ENCODE measurements at regions not wholly inside any gene's neighbourhood (a gene's known extent, or its start where the extent isn't known, plus 50 kb on each side); places are given as distances from the start of the nearest gene placed in this dataset.

DNA sequence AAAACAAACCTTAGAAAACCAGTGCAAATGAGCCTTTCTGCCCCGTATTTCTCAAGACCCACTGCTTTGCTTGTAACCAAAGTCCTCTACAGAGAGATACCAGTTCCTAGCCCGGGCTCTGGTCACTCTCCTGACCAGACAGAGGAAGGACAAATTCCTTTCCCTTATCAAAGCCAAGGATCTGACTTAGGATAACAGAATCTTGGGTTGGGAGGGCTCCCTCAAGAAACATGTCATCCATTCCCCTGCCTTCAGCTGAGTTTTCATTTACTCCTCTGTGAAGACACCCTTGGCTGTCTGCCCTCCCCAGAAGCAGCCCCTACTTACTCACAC lies 116.0 kb upstream of the PARP11 start:
- no peaks in the 10 kb centered on the region for H3K36me3 ChIP-seq (ENCODE audit: insufficient read depth, low read length)
- no peak for DNase-seq (ENCODE audit: low read depth, low spot score)

DNA sequence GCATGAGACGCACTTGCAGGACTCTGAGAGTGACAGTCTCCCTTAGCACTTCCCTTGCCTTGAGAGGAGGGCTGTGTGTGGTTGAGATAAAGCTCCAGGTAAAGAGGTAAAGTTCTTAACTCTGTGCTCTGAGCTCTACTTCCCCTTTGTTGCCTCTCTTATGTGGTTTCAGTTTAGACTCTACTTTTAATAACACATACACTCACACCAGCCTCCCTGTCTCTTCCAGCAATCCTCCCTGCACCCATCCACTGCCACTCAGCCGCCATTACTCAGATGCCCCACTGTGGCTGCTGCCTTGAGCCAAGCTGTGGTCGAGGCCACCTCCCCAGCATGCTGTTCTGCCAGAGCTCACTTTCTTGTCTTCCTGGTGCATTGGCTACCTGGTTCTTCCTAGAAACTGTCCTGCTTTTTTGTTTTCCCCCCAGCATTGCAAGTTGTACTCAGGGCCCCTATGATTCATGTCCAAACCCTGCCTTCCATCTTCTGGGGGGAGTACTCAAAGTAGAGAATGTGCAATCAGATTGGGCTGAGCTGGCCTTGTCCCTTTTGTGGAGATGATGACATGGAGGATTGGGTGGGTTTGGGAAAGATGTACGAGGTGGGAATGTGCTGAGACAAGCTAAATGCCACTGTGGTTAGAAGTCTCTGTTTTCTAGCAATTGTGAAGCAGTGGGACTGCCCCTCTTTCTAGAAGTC lies 115.5 kb upstream of the PARP11 start:
- no peak overlapping the region for H3K9ac ChIP-seq (ENCODE audit: insufficient read length)
- TF ChIP-seq POLR2AphosphoS5 (IDR thresholded peaks at IDR 0.05; ENCODE audit: borderline replicate concordance, low read depth, low read length) = no peak
- no peak for TF ChIP-seq FOXP2 (optimal IDR thresholded peaks at IDR 0.05; ENCODE audit: control extremely low read depth, extremely low read length, insufficient read depth)
- TF ChIP-seq EZH2 (IDR thresholded peaks at IDR 0.05) = no peak
- no peak overlapping the region for H3K4me3 ChIP-seq
- DNase-seq (ENCODE audit: low read depth, low spot score) = no peak
- H3K9me3 ChIP-seq (ENCODE audit: low read depth, low read length) = no peaks in the 10 kb centered on the region
- H3K36me3 ChIP-seq (ENCODE audit: insufficient read depth, low read length) = no peaks in the 10 kb centered on the region
- H3K27ac ChIP-seq = no peak overlapping the region

More for the DNA sequence above, 116.0 kb upstream of the PARP11 start:
- Histone ChIP-seq H3K9me3 (ENCODE audit: low read depth, low read length) (no peaks in the 10 kb centered on the region), H3K4me3 (no peak overlapping the region), H3K9ac (ENCODE audit: insufficient read length) (no peak overlapping the region), H3K27ac (no peak overlapping the region)
- TF ChIP-seq POLR2AphosphoS5 (IDR thresholded peaks at IDR 0.05; ENCODE audit: borderline replicate concordance, low read depth, low read length) (no peak), FOXP2 (optimal IDR thresholded peaks at IDR 0.05; ENCODE audit: control extremely low read depth, extremely low read length, insufficient read depth) (no peak), EZH2 (IDR thresholded peaks at IDR 0.05) (no peak)

DNA sequence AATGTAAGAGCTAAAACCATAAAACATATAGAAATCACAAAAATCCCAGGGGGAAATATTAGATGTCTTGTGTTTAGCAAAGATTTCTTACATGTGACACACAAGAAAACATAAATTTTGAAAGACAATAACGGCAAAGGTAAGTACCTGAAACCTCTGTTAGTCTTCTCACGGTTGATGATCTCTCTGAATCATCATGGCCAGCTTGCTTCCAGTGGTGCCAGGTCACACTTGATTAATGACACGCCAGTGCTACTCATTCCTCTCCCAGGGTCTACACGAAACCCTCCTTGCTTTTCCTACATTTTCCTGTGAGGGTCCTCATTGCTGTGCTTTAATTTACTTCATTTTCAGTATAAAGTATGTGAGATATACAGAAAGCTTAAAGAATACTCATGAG lies 114.4 kb upstream of the PARP11 start:
- Histone ChIP-seq H3K36me3 (ENCODE audit: insufficient read depth, low read length) (no peaks in the 10 kb centered on the region), H3K4me3 (no peak overlapping the region), H3K9me3 (ENCODE audit: low read depth, low read length) (no peaks in the 10 kb centered on the region), H3K27ac (no peak overlapping the region), H3K9ac (ENCODE audit: insufficient read length) (no peak overlapping the region)
- TF ChIP-seq FOXP2 (optimal IDR thresholded peaks at IDR 0.05; ENCODE audit: control extremely low read depth, extremely low read length, insufficient read depth) (no peak), EZH2 (IDR thresholded peaks at IDR 0.05) (no peak), POLR2AphosphoS5 (IDR thresholded peaks at IDR 0.05; ENCODE audit: borderline replicate concordance, low read depth, low read length) (no peak)
- DNase-seq (ENCODE audit: low read depth, low spot score) = no peak

DNA sequence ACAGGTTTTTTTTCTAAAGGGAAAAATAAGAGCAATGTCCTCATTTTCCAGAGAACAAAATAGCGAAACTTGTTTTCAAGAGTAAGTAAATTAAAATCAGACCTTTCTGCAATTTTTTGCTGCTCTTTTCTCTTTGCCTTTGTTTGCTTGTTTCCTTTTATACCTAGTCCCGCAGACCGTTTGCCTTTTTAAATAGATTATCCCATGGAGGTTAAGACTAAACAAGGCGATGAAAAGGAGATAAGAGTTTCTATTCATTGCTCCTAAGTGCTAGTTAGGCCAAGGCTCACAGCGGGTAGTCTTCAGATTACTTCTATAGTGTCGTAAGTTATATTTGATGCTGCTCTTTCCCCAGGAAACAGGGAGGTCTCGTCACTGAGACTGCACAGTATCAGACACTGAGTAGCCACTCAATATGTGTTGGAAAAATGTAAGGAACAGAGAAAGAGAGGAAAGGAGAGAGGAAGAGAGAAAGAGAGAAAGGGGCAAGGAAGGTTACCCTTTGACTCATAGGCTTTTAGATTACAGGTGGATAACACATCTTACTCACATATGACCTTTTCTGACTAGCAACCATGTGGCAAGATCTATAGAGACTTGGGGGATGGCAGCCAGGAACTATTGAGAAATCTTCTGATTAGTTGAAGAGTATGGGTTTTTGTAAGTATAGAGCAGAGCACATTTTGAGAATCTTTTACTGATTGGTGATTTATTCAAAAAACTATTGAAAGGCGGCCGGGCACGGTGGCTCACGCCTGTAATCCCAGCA lies 107.5 kb upstream of the PARP11 start:
- Histone ChIP-seq H3K27ac (no peak overlapping the region), H3K36me3 (ENCODE audit: insufficient read depth, low read length) (no peaks in the 10 kb centered on the region), H3K9me3 (ENCODE audit: low read depth, low read length) (no peaks in the 10 kb centered on the region), H3K4me3 (no peak overlapping the region), H3K9ac (ENCODE audit: insufficient read length) (no peak overlapping the region)
- TF ChIP-seq EZH2 (IDR thresholded peaks at IDR 0.05) (no peak), POLR2AphosphoS5 (IDR thresholded peaks at IDR 0.05; ENCODE audit: borderline replicate concordance, low read depth, low read length) (no peak), FOXP2 (optimal IDR thresholded peaks at IDR 0.05; ENCODE audit: control extremely low read depth, extremely low read length, insufficient read depth) (no peak)
- no peak for DNase-seq (ENCODE audit: low read depth, low spot score)

DNA sequence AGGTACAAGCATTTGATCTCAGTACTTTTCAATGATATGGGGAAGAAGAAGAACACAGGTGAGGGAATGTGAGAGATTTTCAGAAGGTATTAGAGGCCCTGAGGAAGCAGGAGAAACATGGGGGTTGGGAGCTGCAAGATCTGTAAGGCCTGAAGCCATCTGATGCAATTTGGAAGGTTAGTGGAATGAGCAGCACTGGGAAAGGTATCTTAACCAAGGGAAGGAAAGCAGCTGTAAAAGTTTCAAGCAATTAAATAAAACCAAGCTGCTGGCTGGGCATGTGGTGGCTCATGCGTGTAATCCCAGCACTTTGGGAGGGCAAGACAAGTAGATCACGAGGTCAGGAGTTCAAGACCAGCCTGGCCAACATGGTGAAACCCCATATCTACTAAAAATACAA lies 104.4 kb upstream of the PARP11 start:
- Histone ChIP-seq H3K9me3 (ENCODE audit: low read depth, low read length) (no peaks in the 10 kb centered on the region), H3K36me3 (ENCODE audit: insufficient read depth, low read length) (no peaks in the 10 kb centered on the region), H3K27ac (no peak overlapping the region), H3K4me3 (no peak overlapping the region), H3K9ac (ENCODE audit: insufficient read length) (no peak overlapping the region)
- no peak for DNase-seq (ENCODE audit: low read depth, low spot score)
- TF ChIP-seq EZH2 (IDR thresholded peaks at IDR 0.05) = no peak
- no peak for TF ChIP-seq POLR2AphosphoS5 (IDR thresholded peaks at IDR 0.05; ENCODE audit: borderline replicate concordance, low read depth, low read length)
- TF ChIP-seq FOXP2 (optimal IDR thresholded peaks at IDR 0.05; ENCODE audit: control extremely low read depth, extremely low read length, insufficient read depth) = no peak

DNA sequence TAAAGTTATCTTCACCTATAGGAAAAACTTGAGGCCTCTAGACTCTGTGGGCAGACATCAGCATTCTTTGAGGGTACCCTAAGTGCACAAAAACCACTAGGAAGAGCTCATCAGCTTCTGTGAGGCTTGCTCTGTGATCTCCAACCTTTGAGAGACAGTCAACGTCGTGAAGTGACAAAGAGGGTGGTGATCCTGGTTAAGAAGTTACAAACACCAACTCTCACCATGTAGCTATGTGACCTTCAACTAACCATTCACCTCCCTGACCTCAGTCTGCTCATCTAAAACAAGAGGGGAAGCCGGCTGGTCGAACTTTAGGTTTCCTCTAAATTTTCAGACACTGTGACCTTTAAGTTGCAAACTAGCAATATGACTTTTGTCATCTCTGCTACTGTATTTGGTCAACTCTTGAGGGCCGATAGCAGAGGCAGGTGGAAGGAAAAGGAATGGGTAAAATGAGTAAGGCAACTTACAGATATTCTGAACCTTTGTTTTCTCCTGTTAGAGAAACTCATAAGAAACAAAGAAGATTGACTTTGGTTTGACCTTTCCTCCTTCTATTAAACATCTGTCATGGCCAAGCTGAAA lies 103.2 kb upstream of the PARP11 start:
- H3K9ac ChIP-seq (ENCODE audit: insufficient read length) = no peak overlapping the region
- H3K27ac ChIP-seq = no peak overlapping the region
- DNase-seq (ENCODE audit: low read depth, low spot score) = no peak
- no peaks in the 10 kb centered on the region for H3K9me3 ChIP-seq (ENCODE audit: low read depth, low read length)
- TF ChIP-seq POLR2AphosphoS5 (IDR thresholded peaks at IDR 0.05; ENCODE audit: borderline replicate concordance, low read depth, low read length) = no peak
- H3K36me3 ChIP-seq (ENCODE audit: insufficient read depth, low read length) = no peaks in the 10 kb centered on the region
- H3K4me3 ChIP-seq = no peak overlapping the region

DNA sequence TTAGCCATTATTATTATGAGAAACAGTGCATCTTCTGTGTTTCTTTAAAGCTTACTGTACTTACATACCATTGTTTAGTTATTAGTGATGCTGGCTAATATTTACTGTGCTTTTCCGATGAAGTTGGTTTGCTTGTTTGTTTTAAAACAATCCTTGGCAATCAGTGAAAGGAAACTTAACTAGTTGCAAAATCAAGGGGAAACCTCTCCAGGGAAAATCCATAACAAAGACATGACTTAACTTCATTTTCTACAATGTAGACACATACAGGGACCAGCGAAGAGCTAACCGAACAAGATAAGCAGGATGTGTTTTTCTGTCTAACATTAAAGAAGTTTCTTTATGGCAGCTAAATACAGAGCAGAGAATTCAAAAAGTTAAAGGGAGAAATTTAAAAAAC lies 102.5 kb upstream of the PARP11 start:
- Histone ChIP-seq H3K27ac (no peak overlapping the region), H3K36me3 (ENCODE audit: insufficient read depth, low read length) (no peaks in the 10 kb centered on the region), H3K4me3 (no peak overlapping the region), H3K9ac (ENCODE audit: insufficient read length) (no peak overlapping the region), H3K9me3 (ENCODE audit: low read depth, low read length) (no peaks in the 10 kb centered on the region)
- no peak for TF ChIP-seq POLR2AphosphoS5 (IDR thresholded peaks at IDR 0.05; ENCODE audit: borderline replicate concordance, low read depth, low read length)
- no peak for TF ChIP-seq EZH2 (IDR thresholded peaks at IDR 0.05)
- no peak for TF ChIP-seq FOXP2 (optimal IDR thresholded peaks at IDR 0.05; ENCODE audit: control extremely low read depth, extremely low read length, insufficient read depth)
- no peak for DNase-seq (ENCODE audit: low read depth, low spot score)

DNA sequence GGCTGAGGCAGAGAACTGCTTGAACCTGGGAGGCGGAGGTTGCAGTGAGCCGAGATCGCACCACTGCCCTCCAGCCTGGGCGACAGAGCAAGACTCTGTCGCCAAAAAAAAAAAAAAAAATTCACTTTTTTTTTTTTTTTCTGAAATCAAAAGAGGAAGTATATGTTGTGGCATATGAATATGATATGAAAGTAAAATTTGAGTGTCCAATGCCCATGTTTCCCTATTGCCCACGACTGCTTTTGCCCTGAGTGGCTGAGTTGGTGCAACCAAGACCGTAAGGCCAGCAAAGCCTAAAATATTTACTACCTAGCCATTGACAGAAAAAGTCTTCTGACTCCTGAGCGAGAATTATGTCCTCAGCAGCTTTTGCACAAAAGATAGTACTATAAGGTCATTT lies 101.7 kb upstream of the PARP11 start:
- Histone ChIP-seq H3K4me3 (no peak overlapping the region), H3K36me3 (ENCODE audit: insufficient read depth, low read length) (no peaks in the 10 kb centered on the region), H3K27ac (no peak overlapping the region), H3K9me3 (ENCODE audit: low read depth, low read length) (no peaks in the 10 kb centered on the region), H3K9ac (ENCODE audit: insufficient read length) (no peak overlapping the region)
- TF ChIP-seq FOXP2 (optimal IDR thresholded peaks at IDR 0.05; ENCODE audit: control extremely low read depth, extremely low read length, insufficient read depth) (no peak), EZH2 (IDR thresholded peaks at IDR 0.05) (no peak)
- DNase-seq (ENCODE audit: low read depth, low spot score) = no peak

Measured in SK-N-MC (cell line).